Left lung (tissue), 4 donors: ENCODE measurements at regions not wholly inside any gene's neighbourhood (a gene's known extent, or its start where the extent isn't known, plus 50 kb on each side); places are given as distances from the start of the nearest gene placed in this dataset.

ENCODE experiments used
- ATAC-seq: fragments of 200-7000 bp; cut with Tn5 transposase; one replicate; pipeline ENCODE4 v1.9.1; 2020; ENCODE audit warnings: moderate library complexity
- DNase-seq, 4 donors: peaks; one replicate each; pipeline ENCODE4 v3.0.0-alpha.2; 2013 to 2020
- H3K27ac ChIP-seq, 2 donors: fragments of 200-600 bp; sonication (generic) in 1 of 2; one replicate each; pipeline versions ENCODE4 v1.5.0 to v1.8.0; 2020 to 2021
- H3K27me3 ChIP-seq, 2 donors: fragments of 200-600 bp; sonication (generic) in 1 of 2; one replicate each; pipeline versions ENCODE4 v1.5.0 to v1.8.0; 2020 to 2021
- H3K36me3 ChIP-seq, 2 donors: fragments of 200-600 bp; sonication (generic) in 1 of 2; one replicate each; pipeline versions ENCODE4 v1.5.0 to v1.8.0; 2020 to 2021
- H3K4me1 ChIP-seq, 2 donors: fragments of 200-600 bp; one replicate each; pipeline ENCODE4 v1.8.0; 2021
- H3K4me3 ChIP-seq, 2 donors: fragments of 200-600 bp; sonication (generic) in 1 of 2; one replicate each; pipeline versions ENCODE4 v1.5.0 to v1.8.0; 2020 to 2021; ENCODE audit warnings: mild to moderate bottlenecking in 1 of 2
- H3K9me3 ChIP-seq, 2 donors: fragments of 200-600 bp; sonication (generic) in 1 of 2; one replicate each; pipeline versions ENCODE4 v1.5.0 to v1.8.0; 2020 to 2021
- CTCF ChIP-seq, 2 donors: fragments of 200-600 bp; sonication (generic) in 1 of 2; IDR thresholded peaks; one replicate each; pipeline versions ENCODE4 v1.5.0 to v1.8.0; 2021; ENCODE audit warnings: antibody characterized with exemption in 2 of 2
- intact Hi-C, 2 donors: fragments of 100-400 bp; cut with DNase I; formaldehyde crosslinking; loops; one replicate each; pipeline versions ENCODE4 v1.11.2 to v1.14.2; 2022
- donor health status: DM: no; HTN: yes; CAD: no.
- donor health status: DM: no; HTN: no; CAD: no.

- no peaks in the 10 kb centered on the region for H3K36me3 ChIP-seq
- peaks cover 0 to under 1% of the 10 kb centered on the region in 2 donors for H3K4me1 ChIP-seq
- no peak overlapping the region for H3K27ac ChIP-seq
- H3K27me3 ChIP-seq: no peaks in the 10 kb centered on the region
- intact Hi-C loops: no loop called here
- H3K9me3 ChIP-seq: no peaks in the 10 kb centered on the region
- DNase-seq (peak in 1 of 4 donors; percentile 55), ATAC-seq (no peak)
- no peak for TF ChIP-seq CTCF (IDR thresholded peaks at IDR 0.05)
- H3K4me3 ChIP-seq: no peak overlapping the region
These were observed 75.8 kb upstream of the FN1 start for GRCh38 chr2:215511454-215512346.

- H3K36me3 ChIP-seq: no peaks in the 10 kb centered on the region
- no peak for DNase-seq
- no peak overlapping the region for H3K4me3 ChIP-seq
- no peaks in the 10 kb centered on the region for H3K9me3 ChIP-seq
- ATAC-seq: no peak
- intact Hi-C loops: no loop called here
- H3K4me1 ChIP-seq: peaks cover 0 to 5% of the 10 kb centered on the region in 2 donors
- H3K27ac ChIP-seq: no peak overlapping the region
- H3K27me3 ChIP-seq: no peaks in the 10 kb centered on the region
- no peak for TF ChIP-seq CTCF (IDR thresholded peaks at IDR 0.05)
These were observed 72.0 kb upstream of the FN1 start for GRCh38 chr2:215507836-215508235.

- Histone ChIP-seq H3K4me1 (peaks cover 0 to 5% of the 10 kb centered on the region in 2 donors), H3K9me3 (no peaks in the 10 kb centered on the region), H3K4me3 (no peak overlapping the region), H3K27ac (no peak overlapping the region), H3K27me3 (no peaks in the 10 kb centered on the region), H3K36me3 (no peaks in the 10 kb centered on the region)
- ATAC-seq (no peak), DNase-seq (no peak)
- no peak for TF ChIP-seq CTCF (IDR thresholded peaks at IDR 0.05)
- intact Hi-C loops: no loop called here
These were observed 71.3 kb upstream of the FN1 start for GRCh38 chr2:215507136-215507535.

- DNase-seq (no peak), ATAC-seq (no peak)
- H3K36me3 ChIP-seq: no peaks in the 10 kb centered on the region
- intact Hi-C loops: no loop called here
- TF ChIP-seq CTCF (IDR thresholded peaks at IDR 0.05): no peak
- no peak overlapping the region for H3K4me3 ChIP-seq
- no peak overlapping the region for H3K27ac ChIP-seq
- H3K9me3 ChIP-seq: no peaks in the 10 kb centered on the region
- H3K4me1 ChIP-seq: peaks cover 0 to 5% of the 10 kb centered on the region in 2 donors
- no peaks in the 10 kb centered on the region for H3K27me3 ChIP-seq
These were observed 70.7 kb upstream of the FN1 start for GRCh38 chr2:215506604-215506990.

- TF ChIP-seq CTCF (IDR thresholded peaks at IDR 0.05): no peak
- DNase-seq: no peak
- no peaks in the 10 kb centered on the region for H3K27me3 ChIP-seq
- H3K4me3 ChIP-seq: no peak overlapping the region
- peak; percentile 77 for ATAC-seq
- peaks cover 0 to 5% of the 10 kb centered on the region in 2 donors for H3K4me1 ChIP-seq
- H3K9me3 ChIP-seq: no peaks in the 10 kb centered on the region
- no peaks in the 10 kb centered on the region for H3K36me3 ChIP-seq
- peak overlapping the region in 1 of 2 donors; percentile 2 for H3K27ac ChIP-seq
- intact Hi-C loops: no loop called here
These were observed 69.3 kb upstream of the FN1 start for GRCh38 chr2:215505044-215505786.
